ENCODE measurements at regions not wholly inside any gene's neighbourhood (a gene's known extent, or its start where the extent isn't known, plus 50 kb on each side); places are given as distances from the start of the nearest gene placed in this dataset.
"Not testable (repeated sequence)": the region's sequence is repeated elsewhere in the genome, so short reads cannot be mapped to it uniquely, and the experiment has no call there.

DNA sequence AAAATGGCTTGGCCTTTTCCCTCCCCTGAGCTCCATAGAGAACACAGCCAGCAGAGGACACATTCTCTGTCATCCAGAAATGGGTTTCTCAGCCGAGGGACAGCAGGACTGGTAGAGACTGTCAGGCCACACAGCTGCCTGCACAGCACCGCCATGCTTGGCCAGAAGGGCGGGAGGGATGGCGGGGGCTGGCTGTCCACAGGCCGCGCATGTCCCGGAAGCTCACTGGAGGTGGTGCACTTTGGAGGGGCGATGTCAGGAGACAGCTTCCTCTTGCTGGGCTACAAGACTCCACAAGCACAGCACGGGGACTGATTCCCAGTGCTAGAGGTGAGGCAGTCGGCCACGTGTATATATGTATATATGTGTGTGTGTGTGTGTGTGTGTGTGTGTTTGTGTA, 125.3 kb downstream of the GOLGA6L4 start:
- H3K9me3 Mint-ChIP-seq, POLR2A ChIA-PET, CTCF ChIA-PET: not testable (repeated sequence)

DNA sequence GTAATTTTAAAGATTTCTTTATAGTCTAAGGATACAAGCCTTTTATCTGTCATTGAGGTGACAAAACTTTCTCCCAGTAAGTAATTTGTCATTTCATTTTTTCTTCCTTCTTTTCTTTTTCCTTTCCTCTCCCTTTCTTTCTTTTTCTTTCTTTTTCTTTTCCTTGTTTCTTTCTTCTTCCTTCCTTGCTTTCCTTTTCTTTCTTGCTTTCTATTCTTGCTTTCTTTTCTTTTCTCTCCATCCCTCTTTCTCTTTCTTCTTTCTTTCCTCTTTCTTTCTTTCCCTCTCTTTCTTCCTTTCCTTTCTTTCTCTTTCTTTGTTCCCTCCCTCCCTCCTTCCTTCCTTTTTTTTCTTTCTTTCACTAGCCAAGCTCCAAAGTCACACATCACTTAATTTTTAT, 148.8 kb downstream of the GOLGA6L4 start:
- POLR2A ChIA-PET; CTCF ChIA-PET; DNase-seq; H3K4me3 Mint-ChIP-seq; intact Hi-C loops (cut with micrococcal nuclease); H3K36me3 Mint-ChIP-seq; H3K27ac Mint-ChIP-seq; H3K4me1 Mint-ChIP-seq (ENCODE audit: low read depth); H3K9me3 Mint-ChIP-seq: not testable (repeated sequence)
- peaks cover 15% of the 10 kb centered on the region for H3K27me3 Mint-ChIP-seq

More for the DNA sequence above, 125.3 kb downstream of the GOLGA6L4 start:
- DNase-seq; H3K4me1 Mint-ChIP-seq (ENCODE audit: low read depth); intact Hi-C loops (cut with micrococcal nuclease); H3K27ac Mint-ChIP-seq; H3K27me3 Mint-ChIP-seq; H3K4me3 Mint-ChIP-seq; H3K36me3 Mint-ChIP-seq: not testable (repeated sequence)

DNA sequence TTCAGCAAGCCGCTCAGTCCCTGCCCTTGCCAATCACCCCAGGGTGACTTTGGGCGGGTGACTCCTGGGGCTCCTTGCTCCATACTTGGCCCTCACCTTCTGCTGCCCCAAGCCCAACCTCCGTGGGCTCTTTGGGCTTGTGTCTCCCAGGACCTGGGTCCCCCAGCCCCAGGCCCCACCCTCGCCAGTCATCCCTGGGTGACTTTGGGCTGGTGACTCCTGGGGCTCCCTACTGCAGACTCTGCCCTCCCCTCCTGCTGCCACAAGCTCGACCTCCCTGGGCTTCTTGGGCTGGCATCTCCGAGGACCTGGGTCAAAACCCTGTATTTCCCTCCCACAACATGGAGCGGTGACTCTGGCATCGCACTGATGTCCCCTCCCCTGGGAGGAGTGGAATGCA, 151.5 kb downstream of the GOLGA6L4 start:
- ChIA-PET POLR2A (no interaction called here), CTCF (no interaction called here)
- Mint-ChIP-seq H3K4me3 (no peak overlapping the region), H3K9me3 (no peaks in the 10 kb centered on the region), H3K27me3 (peaks cover 30% of the 10 kb centered on the region), H3K4me1 (ENCODE audit: low read depth) (no peaks in the 10 kb centered on the region), H3K36me3 (no peaks in the 10 kb centered on the region), H3K27ac (no peak overlapping the region)
- intact Hi-C loops (cut with micrococcal nuclease): no loop called here
- no peak for DNase-seq

DNA sequence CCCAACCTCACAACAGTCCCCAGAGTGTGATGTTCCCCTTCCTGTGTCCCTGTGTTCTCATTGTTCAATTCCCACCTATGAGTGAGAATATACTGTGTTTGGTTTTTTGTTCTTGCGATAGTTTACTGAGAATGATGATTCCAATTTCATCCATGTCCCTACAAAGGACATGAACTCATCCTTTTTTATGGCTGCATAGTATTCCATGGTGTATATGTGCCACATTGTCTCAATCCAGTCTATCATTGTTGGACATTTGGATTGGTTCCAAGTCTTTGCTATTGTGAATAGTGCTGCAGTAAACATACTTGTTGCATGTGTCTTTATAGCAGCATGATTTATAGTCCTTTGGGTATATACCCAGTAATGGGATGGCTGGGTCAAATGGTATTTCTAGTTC, 152.6 kb downstream of the GOLGA6L4 start:
- H3K4me1 Mint-ChIP-seq (ENCODE audit: low read depth); POLR2A ChIA-PET; DNase-seq; H3K27ac Mint-ChIP-seq; intact Hi-C loops (cut with micrococcal nuclease); H3K9me3 Mint-ChIP-seq; H3K4me3 Mint-ChIP-seq; H3K36me3 Mint-ChIP-seq; CTCF ChIA-PET: not testable (repeated sequence)
- H3K27me3 Mint-ChIP-seq: peaks cover 35% of the 10 kb centered on the region

DNA sequence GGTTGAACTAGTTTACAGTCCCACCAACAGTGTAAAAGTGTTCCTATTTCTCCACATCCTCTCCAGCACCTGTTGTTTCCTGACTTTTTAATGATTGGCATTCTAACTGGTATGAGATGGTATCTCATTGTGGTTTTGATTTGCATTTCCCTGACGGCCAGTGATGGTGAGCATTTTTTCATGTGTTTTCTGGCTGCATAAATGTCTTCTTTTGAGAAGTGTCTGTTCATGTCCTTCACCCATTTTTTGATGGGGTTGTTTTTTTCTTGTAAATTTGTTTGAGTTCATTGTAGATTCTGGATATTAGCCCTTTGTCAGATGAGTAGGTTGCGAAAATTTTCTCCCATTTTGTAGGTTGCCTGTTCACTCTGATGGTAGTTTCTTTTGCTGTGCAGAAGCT, 153.1 kb downstream of the GOLGA6L4 start:
- H3K27ac Mint-ChIP-seq; H3K9me3 Mint-ChIP-seq; H3K4me1 Mint-ChIP-seq (ENCODE audit: low read depth); CTCF ChIA-PET; intact Hi-C loops (cut with micrococcal nuclease); POLR2A ChIA-PET; H3K4me3 Mint-ChIP-seq; H3K36me3 Mint-ChIP-seq; DNase-seq: not testable (repeated sequence)
- H3K27me3 Mint-ChIP-seq: peaks cover 36% of the 10 kb centered on the region

DNA sequence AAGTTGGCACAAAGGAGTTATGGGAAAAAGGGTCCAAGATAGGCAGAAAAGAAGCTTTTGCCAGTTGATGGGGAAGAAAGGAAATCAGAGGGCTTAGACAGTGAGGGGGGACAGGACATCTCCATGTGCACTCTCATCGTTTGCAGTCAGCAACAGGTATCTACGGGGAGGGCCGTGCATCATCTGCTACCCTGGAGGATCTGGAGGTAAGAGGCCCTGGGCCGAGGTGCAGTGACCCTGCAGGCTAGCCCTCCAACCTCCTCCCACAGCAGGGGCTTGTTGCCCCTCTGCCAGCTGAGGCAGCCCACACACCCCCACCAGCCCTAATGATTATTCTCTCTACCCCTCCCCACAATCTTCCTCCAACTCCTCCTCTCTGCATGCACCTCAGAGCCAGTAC, 154.8 kb downstream of the GOLGA6L4 start:
- H3K4me3 Mint-ChIP-seq; POLR2A ChIA-PET; CTCF ChIA-PET; H3K9me3 Mint-ChIP-seq; H3K4me1 Mint-ChIP-seq (ENCODE audit: low read depth); H3K27ac Mint-ChIP-seq; intact Hi-C loops (cut with micrococcal nuclease); H3K36me3 Mint-ChIP-seq; DNase-seq: not testable (repeated sequence)
- H3K27me3 Mint-ChIP-seq: peaks cover 35% of the 10 kb centered on the region

DNA sequence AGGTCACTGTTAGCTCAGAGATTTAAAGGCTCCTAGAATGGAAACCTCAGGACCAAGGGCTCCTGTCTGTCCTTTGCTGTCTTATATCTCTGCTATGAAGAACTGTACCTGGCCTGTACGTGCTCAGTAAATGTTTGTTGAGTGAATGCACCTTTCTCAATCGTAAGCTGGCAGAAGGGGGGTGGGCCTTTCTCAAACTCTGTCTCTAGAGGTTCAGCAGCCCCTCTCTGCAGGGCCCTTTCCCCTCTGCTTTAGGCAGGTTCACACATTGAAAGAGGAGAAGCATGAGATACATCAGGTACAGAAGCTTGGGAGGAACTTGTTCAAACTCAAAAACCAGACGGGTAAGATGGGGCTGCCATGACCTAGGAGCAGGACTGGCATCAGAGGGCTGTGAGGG, 155.6 kb downstream of the GOLGA6L4 start:
- CTCF ChIA-PET: no interaction called here

DNA sequence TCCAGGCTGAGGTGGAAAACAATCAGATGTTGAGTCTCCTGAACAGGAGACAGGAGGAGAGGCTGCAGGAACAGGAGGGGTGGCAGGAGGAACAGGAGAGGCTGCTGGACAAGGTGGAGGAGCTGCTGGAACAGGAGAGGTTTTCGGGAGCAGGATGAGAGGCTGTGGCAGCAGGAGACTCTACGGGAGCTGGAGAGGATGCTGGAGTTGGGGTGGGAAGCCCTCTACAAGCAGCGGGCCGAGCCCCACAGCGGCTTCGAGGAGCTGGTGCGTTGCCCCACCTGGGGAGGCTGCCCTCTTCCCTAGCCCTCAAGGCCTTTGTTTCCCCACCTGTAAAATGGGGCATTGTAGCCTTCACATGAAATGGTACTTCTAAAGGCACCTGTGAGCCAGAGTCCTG, 156.4 kb downstream of the GOLGA6L4 start:
- H3K4me3 Mint-ChIP-seq; H3K9me3 Mint-ChIP-seq; intact Hi-C loops (cut with micrococcal nuclease); CTCF ChIA-PET; POLR2A ChIA-PET; H3K4me1 Mint-ChIP-seq (ENCODE audit: low read depth); DNase-seq; H3K27ac Mint-ChIP-seq; H3K36me3 Mint-ChIP-seq: not testable (repeated sequence)
- peaks cover 35% of the 10 kb centered on the region for H3K27me3 Mint-ChIP-seq

More for the DNA sequence above, 155.6 kb downstream of the GOLGA6L4 start:
- intact Hi-C loops (cut with micrococcal nuclease): no loop called here
- POLR2A ChIA-PET: no interaction called here
- H3K27me3 Mint-ChIP-seq: peaks cover 35% of the 10 kb centered on the region
- no peak overlapping the region for H3K4me3 Mint-ChIP-seq
- H3K36me3 Mint-ChIP-seq: no peaks in the 10 kb centered on the region
- no peaks in the 10 kb centered on the region for H3K9me3 Mint-ChIP-seq
- no peaks in the 10 kb centered on the region for H3K4me1 Mint-ChIP-seq (ENCODE audit: low read depth)
- H3K27ac Mint-ChIP-seq: no peak overlapping the region
- DNase-seq: no peak

DNA sequence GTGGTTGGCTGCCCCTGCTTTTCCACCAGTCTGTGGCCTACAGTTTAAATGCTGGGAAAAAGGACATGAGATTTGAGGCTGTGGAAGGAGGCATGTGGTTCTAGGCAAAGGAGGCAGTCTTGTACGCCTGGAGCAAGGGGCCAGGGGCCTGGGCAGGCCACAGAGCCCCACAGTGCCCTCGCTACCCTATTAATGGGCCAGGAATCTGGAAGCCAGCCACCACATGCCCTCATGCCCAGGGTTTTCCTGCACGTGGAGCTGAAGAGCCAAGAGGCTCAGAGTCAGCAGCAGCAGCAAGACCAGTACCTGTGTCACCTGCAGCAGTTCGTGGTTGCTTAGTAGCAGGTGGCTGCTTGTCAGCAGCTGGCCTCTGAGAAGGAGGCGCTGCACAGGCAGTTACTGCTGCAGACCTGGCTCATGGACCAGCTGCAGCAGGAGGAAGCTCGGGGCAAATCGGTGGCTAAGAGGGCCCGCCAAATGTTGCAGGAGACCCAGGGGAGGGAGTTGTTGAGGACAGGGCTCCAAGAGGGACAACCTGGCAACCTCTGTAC, 157.9 kb downstream of the GOLGA6L4 start:
- POLR2A ChIA-PET; intact Hi-C loops (cut with micrococcal nuclease); H3K4me3 Mint-ChIP-seq; CTCF ChIA-PET; H3K4me1 Mint-ChIP-seq (ENCODE audit: low read depth); H3K9me3 Mint-ChIP-seq; H3K36me3 Mint-ChIP-seq; H3K27ac Mint-ChIP-seq; DNase-seq: not testable (repeated sequence)
- peaks cover 28% of the 10 kb centered on the region for H3K27me3 Mint-ChIP-seq

DNA sequence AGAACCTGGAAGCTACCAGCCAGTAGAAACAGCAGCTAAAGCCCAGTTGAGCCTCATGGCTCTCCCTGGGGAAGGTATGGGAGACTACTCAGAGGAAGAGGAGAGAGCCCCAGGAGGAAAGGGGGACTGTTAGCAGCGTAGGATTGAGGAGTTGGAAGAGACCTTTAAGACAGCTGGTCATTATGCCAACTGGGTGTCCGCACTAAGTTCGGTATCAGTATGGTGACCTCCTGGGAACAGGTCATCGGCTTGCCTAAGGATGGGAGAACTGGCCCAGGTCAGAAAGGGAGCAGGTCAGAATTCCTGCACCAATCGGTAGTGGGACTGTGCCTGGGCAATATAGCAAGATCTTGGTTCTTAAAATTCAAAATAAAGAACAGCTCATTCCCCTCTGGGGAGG, 158.4 kb downstream of the GOLGA6L4 start:
- H3K36me3 Mint-ChIP-seq; H3K9me3 Mint-ChIP-seq; H3K4me1 Mint-ChIP-seq (ENCODE audit: low read depth); intact Hi-C loops (cut with micrococcal nuclease); CTCF ChIA-PET; DNase-seq; POLR2A ChIA-PET; H3K4me3 Mint-ChIP-seq; H3K27ac Mint-ChIP-seq: not testable (repeated sequence)
- H3K27me3 Mint-ChIP-seq: peaks cover 28% of the 10 kb centered on the region

DNA sequence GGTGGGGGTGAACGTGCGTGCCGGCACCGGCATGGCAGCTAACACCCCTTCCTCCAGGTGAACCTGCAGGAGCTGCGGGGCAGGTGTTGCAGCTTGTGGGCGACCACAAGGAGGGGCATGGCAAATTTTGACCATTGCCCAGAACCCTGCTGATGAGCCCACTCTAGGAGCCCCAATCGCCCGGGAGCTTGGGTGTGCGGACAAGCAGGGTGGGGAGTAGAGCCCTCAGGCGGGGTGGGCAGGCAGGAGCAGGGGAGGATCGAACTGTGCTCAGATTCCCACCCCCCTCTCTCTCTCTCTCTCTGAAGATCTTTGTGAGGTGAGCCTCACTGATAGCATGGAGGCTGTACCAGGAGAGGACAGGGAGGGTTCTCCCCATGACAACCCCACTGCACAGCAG, 159.8 kb downstream of the GOLGA6L4 start:
- DNase-seq; H3K27ac Mint-ChIP-seq; POLR2A ChIA-PET; H3K4me3 Mint-ChIP-seq; H3K36me3 Mint-ChIP-seq; H3K9me3 Mint-ChIP-seq; H3K4me1 Mint-ChIP-seq (ENCODE audit: low read depth); intact Hi-C loops (cut with micrococcal nuclease); CTCF ChIA-PET: not testable (repeated sequence)
- H3K27me3 Mint-ChIP-seq: peaks cover 21% of the 10 kb centered on the region

DNA sequence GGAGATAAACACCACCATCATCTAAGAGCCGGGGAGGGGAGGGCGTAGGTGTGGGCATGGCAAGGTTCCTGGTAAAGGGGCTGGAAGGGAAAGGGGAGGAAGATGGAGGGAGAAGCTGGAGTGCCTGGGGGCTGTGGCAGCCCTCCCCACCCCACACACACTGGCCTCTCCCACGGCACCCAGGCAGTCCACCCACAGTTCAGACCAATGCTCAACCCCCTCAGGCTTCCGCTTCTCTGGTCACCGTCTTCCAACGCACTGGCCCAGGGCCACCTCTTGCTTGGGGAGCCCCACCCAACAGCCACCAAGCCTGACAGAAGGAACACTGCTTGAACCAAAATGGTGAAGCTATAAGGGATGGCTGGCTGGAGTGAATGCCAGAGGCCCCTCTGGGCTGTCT, 160.3 kb downstream of the GOLGA6L4 start:
- H3K9me3 Mint-ChIP-seq; H3K27ac Mint-ChIP-seq; H3K4me3 Mint-ChIP-seq; DNase-seq; H3K4me1 Mint-ChIP-seq (ENCODE audit: low read depth); intact Hi-C loops (cut with micrococcal nuclease); CTCF ChIA-PET; H3K36me3 Mint-ChIP-seq; POLR2A ChIA-PET: not testable (repeated sequence)
- H3K27me3 Mint-ChIP-seq: peaks cover 19% of the 10 kb centered on the region

DNA sequence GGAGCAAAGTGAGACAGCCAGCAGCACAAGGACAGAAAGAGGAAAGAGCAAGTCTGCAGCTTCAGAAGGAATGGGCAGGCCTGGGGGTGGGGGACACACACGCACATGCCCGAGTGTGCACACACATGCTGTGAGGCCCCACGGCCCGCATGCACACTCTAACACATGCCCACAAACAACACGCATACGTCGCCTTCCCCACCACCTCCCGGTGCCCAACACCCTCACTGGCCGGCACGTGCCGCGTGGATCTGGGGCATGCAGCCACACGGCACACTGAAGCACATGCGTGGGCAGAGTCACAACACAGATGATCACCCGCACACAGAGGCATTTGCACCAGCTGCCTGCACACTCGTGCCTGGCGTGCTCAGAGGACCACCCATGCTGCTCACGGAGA, 161.5 kb downstream of the GOLGA6L4 start:
- H3K36me3 Mint-ChIP-seq; POLR2A ChIA-PET; H3K4me1 Mint-ChIP-seq (ENCODE audit: low read depth); intact Hi-C loops (cut with micrococcal nuclease); H3K27ac Mint-ChIP-seq; H3K9me3 Mint-ChIP-seq; H3K4me3 Mint-ChIP-seq; DNase-seq; CTCF ChIA-PET: not testable (repeated sequence)
- peaks cover 10% of the 10 kb centered on the region for H3K27me3 Mint-ChIP-seq

DNA sequence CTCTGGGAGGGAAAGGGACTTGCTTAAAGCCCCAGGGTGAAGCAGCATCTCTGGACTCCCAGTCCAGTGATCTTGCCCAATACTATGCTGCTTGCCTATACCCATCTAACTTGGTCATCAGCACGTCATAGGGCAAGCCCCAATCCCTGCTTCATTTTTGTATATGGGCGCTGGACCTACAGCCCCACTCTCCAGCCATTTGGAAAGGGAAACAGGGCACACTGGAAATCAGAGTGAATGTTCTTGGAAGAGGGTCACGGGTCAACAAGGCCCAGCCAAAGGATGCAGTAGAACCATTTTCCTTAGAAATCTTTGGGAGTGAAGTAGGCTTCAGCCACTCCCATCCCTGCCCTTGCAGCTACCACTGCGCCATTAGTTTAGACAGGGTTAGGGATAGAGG, 162.5 kb downstream of the GOLGA6L4 start:
- H3K9me3 Mint-ChIP-seq; H3K27me3 Mint-ChIP-seq; H3K27ac Mint-ChIP-seq; CTCF ChIA-PET; DNase-seq; POLR2A ChIA-PET; H3K4me1 Mint-ChIP-seq (ENCODE audit: low read depth); H3K36me3 Mint-ChIP-seq; intact Hi-C loops (cut with micrococcal nuclease); H3K4me3 Mint-ChIP-seq: not testable (repeated sequence)

Data from activated CD4-positive, alpha-beta memory T cell treated with anti-CD3 and anti-CD28 coated beads for 36 hours (primary cell).